ENCODE measurements at regions not wholly inside any gene's neighbourhood (a gene's known extent, or its start where the extent isn't known, plus 50 kb on each side); places are given as distances from the start of the nearest gene placed in this dataset.

GRCh38 chr16:55042556-55043432 lies 112.1 kb downstream of the IRX5 start:
- DNase-seq (ENCODE audit: low read depth): no peak

GRCh38 chr16:55043499-55043898 lies 112.8 kb downstream of the IRX5 start:
- no peak for DNase-seq (ENCODE audit: low read depth)

- no peak for DNase-seq (ENCODE audit: low read depth)
These were observed 113.7 kb downstream of the IRX5 start for GRCh38 chr16:55044201-55044975.

GRCh38 chr16:55045329-55045728 lies 114.7 kb downstream of the IRX5 start:
- no peak for DNase-seq (ENCODE audit: low read depth)

GRCh38 chr16:55045756-55046460 lies 115.2 kb downstream of the IRX5 start:
- DNase-seq (ENCODE audit: low read depth): no peak

- DNase-seq (ENCODE audit: low read depth): no peak
These were observed 115.8 kb downstream of the IRX5 start for GRCh38 chr16:55046513-55046912.

- no peak for DNase-seq (ENCODE audit: low read depth)
These were observed 116.3 kb downstream of the IRX5 start for GRCh38 chr16:55046916-55047315.

GRCh38 chr16:55047331-55047730 lies 116.7 kb downstream of the IRX5 start:
- no peak for DNase-seq (ENCODE audit: low read depth)

- no peak for DNase-seq (ENCODE audit: low read depth)
These were observed 117.3 kb downstream of the IRX5 start for GRCh38 chr16:55047903-55048497.

GRCh38 chr16:55048745-55049144 lies 118.1 kb downstream of the IRX5 start:
- DNase-seq (ENCODE audit: low read depth): no peak

- no peak for DNase-seq (ENCODE audit: low read depth)
These were observed 121.1 kb downstream of the IRX5 start for GRCh38 chr16:55051571-55052347.

- no peak for DNase-seq (ENCODE audit: low read depth)
These were observed 121.7 kb downstream of the IRX5 start for GRCh38 chr16:55052348-55052734.

- no peak for DNase-seq (ENCODE audit: low read depth)
These were observed 122.2 kb downstream of the IRX5 start for GRCh38 chr16:55052741-55053415.

GRCh38 chr16:55055262-55055661 lies 124.6 kb downstream of the IRX5 start:
- no peak for DNase-seq (ENCODE audit: low read depth)

GRCh38 chr16:55056585-55057401 lies 126.1 kb downstream of the IRX5 start:
- DNase-seq (ENCODE audit: low read depth): no peak

- no peak for DNase-seq (ENCODE audit: low read depth)
These were observed 127.2 kb downstream of the IRX5 start for GRCh38 chr16:55057866-55058265.

- DNase-seq (ENCODE audit: low read depth): no peak
These were observed 127.9 kb downstream of the IRX5 start for GRCh38 chr16:55058576-55058975.

GRCh38 chr16:55059146-55059545 lies 128.5 kb downstream of the IRX5 start:
- DNase-seq (ENCODE audit: low read depth): no peak

GRCh38 chr16:55061126-55061525 lies 130.5 kb downstream of the IRX5 start:
- no peak for DNase-seq (ENCODE audit: low read depth)

GRCh38 chr16:55062442-55062841 lies 131.8 kb downstream of the IRX5 start:
- DNase-seq (ENCODE audit: low read depth): no peak

Data from activated T-helper 1 cell treated with Interleukin-2 at 50 U/mL for 16 hours (primary cell).